ENCODE measurements at regions not wholly inside any gene's neighbourhood (a gene's known extent, or its start where the extent isn't known, plus 50 kb on each side); places are given as distances from the start of the nearest gene placed in this dataset.
"Not testable (repeated sequence)": the region's sequence is repeated elsewhere in the genome, so short reads cannot be mapped to it uniquely, and the experiment has no call there.

DNA sequence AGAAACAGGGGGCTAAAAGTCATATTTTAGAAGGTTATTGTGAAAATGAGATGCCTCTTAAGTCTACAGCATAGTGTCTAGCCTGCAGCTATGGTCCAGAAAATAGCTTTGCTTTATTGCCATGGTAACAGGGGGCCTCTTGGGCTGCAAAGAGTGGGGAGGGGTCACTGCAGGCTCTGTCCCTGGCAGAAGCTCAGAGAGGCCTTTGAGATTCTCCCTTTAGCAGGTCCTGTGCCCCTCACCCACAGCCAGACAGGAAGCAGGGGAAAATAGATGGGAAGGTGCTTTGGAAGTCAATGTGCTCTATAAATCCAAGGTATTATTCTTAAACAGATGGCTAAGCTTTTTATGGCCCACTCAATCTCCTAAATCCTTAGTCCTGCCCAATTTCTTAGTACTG lies 1021.3 kb upstream of the GYPC start:
- no peak for DNase-seq (ENCODE audit: low read depth)

DNA sequence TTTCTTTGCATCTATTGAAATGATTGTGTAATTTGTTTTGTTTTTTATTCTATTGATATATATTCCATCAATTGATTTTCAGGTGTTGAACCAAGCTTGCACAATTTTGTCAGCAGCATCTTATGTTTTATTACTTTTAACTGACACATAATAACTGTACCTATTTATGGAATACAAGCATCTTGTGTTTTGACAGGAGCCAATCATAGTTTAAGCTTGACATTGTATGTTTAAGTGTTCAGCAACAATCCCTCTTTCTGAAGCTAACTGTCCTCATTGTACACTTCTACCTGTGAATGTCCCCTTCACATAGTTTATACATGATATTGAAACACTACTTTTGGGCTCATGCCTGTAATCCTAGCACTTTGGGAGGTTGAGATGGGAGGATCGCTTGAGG lies 1017.6 kb upstream of the GYPC start:
- DNase-seq (ENCODE audit: low read depth), result no peak

DNA sequence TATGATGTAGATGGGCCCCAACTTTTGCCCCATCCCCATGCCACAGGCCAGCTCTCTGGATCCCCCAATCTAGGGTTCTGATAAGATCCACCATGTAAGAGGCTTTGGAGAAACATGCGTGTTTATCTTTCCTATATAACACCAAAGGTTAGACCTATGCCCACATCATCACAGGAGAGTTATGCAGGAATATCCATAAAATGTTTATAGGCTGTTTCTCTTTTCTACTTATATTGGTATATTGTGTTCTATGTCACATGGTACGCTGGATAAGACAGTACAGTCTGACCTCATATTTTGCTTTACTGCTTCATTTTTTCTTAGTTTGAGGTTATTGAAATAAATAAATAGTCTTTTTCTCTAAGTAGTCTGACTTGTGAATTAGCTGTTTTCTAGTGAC lies 1013.9 kb upstream of the GYPC start:
- no peak for DNase-seq (ENCODE audit: low read depth)

DNA sequence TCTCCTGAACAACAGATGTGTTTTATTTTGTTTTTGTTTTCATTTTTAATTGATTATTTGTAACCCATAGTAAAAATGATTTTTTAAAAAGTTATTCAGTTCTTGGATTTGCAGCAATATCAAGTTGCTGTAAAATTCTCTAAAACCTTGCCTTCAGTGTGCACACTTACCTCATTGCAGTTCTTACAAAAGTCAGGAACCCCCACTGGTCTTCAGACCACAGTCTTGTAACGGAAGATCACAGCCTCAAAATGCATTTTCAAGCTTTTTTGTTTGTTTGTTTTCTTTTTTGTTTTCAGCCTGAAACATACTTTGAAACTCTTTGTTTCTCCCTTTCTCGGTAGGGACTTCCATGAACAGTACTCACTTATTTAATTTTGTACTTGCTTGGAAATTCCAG lies 1012.8 kb upstream of the GYPC start:
- DNase-seq (ENCODE audit: low read depth), result no peak

- no peak for DNase-seq (ENCODE audit: low read depth)
Measured at GRCh38 chr2:125643585-125643984, 1012.4 kb upstream of the GYPC start.

GRCh38 chr2:125644257-125644656 lies 1011.7 kb upstream of the GYPC start:
- DNase-seq (ENCODE audit: low read depth), result no peak

GRCh38 chr2:125652280-125652679 lies 1003.7 kb upstream of the GYPC start:
- no peak for DNase-seq (ENCODE audit: low read depth)

DNA sequence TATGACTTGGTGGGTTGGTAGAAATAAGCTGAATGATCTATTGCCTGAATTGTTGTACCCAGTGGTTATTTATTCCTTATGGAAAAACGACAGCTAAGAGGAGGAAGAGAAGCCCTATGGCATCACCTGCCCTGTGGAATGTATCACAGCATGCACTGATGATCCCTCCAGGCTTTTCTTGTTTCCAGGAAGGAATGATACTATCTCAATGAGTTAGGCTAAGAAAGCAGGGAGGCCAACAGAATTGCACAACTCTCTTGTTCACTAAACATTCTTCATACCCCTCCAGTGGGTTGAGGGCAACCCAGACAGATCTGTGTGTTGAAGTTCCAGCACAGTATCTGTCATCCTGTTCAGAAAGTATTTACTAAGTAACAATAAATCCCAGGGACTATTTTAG lies 1001.7 kb upstream of the GYPC start:
- no peak for DNase-seq (ENCODE audit: low read depth)

GRCh38 chr2:125656190-125656589 lies 999.8 kb upstream of the GYPC start:
- DNase-seq (ENCODE audit: low read depth), result no peak

DNA sequence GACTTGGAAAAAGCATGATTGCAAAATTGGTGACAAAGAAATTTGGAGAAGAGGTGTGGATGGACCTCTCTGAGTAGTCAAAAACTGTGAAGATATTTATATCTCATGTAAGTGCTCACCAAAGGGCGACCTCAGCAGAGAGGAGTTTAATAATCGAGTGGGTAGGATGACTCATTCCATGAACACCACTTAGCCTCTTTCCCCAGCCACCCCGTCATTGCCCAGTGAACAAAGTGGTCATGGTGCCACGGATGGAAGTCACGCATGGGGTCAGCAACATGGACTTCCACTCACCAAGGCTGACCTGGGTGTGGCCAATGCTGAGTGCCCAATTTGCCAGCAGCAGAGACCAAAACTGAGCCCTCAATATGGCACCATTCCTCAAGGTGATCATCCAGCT lies 997.4 kb upstream of the GYPC start:
- DNase-seq (ENCODE audit: low read depth), result no peak

GRCh38 chr2:125660369-125660768 lies 995.6 kb upstream of the GYPC start:
- not testable (repeated sequence) for DNase-seq (ENCODE audit: low read depth)

DNA sequence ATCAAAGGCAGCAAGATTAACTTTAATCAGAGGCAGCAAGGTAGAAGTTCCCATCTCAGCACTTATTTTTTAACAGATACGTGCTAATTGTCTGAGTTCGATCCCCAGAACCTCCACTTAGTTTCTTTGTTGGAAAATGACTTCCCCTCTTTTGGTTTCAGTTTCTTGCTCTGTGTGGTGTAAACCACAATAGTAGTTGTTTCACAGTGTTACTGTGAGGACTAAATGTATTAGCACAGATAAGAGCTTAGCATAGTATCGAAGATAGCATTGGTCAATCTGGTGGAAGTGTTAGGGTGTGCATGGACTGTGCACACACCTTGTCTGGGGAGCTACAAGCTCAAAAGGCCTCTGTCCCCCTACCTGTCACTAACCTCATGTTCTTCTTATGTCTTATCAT lies 988.3 kb upstream of the GYPC start:
- DNase-seq (ENCODE audit: low read depth), result no peak

GRCh38 chr2:125679903-125680302 lies 976.1 kb upstream of the GYPC start:
- no peak for DNase-seq (ENCODE audit: low read depth)

GRCh38 chr2:125680809-125681208 lies 975.1 kb upstream of the GYPC start:
- DNase-seq (ENCODE audit: low read depth), result no peak

DNA sequence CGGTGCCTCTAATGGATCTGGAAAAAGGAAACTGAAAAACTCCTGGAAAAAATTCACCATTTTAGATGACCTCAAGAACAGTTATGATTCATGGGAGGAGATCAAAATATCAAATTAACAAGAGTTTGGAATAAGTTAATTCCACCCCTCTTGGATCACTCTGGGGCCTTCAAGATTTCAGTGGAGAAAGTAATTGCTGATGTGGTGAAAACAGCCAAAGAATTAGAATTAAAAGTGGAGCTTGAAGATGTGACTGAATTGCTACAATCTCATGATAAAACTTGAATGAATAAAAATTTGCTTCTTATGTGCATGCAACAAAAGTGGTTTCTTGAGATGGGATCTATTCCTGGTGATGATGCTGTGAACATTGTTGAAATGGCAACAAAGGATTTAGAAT lies 974.4 kb upstream of the GYPC start:
- no peak for DNase-seq (ENCODE audit: low read depth)

GRCh38 chr2:125681976-125682805 lies 973.8 kb upstream of the GYPC start:
- DNase-seq (ENCODE audit: low read depth), result no peak

GRCh38 chr2:125684256-125684655 lies 971.7 kb upstream of the GYPC start:
- DNase-seq (ENCODE audit: low read depth), result no peak

DNA sequence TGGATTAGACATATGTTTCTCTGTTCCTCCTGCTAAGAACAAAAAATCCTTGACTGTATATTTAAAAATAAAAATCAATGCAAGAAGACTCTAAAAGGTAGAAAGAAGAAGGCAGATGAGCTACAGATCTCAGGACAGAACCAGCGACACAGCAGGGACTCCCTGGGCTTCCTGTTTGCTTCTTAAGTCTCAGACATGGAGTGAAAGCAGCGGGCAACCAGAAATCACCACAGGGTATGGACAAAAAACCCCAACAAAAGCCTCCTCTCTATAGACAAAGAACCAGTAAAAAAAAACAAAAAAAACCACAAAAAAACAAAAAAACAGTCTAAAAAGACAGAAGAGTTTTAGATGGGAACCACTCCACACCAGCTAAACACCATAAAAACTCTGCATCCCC lies 971.0 kb upstream of the GYPC start:
- DNase-seq (ENCODE audit: low read depth), result no peak

DNA sequence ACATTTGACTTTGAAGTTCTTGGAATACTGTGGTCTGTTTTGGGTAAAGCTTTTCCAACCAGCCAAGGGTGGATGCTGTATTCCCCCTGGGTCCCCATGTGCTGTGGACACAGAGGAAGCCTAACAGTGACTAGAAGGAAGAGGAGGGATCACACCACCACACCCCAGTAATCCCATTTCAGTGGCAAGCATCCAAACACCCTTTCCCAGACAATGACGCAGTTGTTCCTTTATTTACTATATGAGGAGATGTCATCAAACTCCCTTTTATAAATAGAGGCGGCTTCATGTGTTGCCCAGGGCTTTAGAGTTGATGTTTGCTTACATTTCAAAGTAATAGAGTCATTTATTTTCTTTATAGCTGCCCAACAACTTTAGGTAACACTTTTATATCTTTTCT lies 959.4 kb upstream of the GYPC start:
- DNase-seq (ENCODE audit: low read depth), result no peak

DNA sequence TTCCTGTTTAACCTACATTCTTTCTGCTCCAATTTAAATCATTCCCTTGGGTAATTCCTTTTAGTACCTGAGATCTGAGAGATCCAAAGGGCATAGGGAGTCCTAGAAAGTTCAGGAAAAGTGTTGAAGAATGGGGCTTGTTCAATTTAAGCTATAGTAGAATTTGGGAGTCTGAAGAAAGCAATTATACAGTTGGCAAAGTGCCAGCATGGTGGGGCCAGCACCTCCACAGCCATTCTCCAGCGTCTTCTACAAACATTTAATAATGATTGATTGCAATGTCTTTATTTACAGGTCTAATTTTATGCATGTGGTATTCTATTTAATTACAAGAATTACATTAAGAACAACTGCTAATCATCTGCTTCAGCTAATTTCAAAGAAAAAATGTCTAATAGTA lies 957.7 kb upstream of the GYPC start:
- DNase-seq (ENCODE audit: low read depth), result no peak

- no peak for DNase-seq (ENCODE audit: low read depth)
Measured at GRCh38 chr2:125701070-125701469, 954.9 kb upstream of the GYPC start.

DNA sequence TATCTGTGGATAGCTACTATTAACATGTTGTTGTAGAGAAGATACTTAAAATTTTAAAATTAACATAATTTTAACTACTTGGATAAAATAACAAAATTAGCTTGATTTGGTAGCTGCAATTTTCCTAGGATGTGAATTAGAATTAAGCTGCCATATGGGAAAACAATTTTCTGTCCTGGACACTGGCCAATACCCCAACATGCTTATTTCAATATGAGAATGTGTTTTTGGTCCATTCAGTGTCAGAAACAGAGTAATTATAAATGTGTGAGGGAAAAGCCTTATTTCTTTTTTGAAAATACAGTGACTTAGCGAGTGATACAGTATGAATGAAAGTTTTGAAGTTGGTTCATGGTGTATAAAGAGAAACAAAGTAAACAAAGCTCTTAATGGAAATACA lies 948.3 kb upstream of the GYPC start:
- no peak for DNase-seq (ENCODE audit: low read depth)

- DNase-seq (ENCODE audit: low read depth), result no peak
Measured at GRCh38 chr2:125710561-125710960, 945.4 kb upstream of the GYPC start.

- no peak for DNase-seq (ENCODE audit: low read depth)
Measured at GRCh38 chr2:125711075-125711474, 944.9 kb upstream of the GYPC start.

All from stimulated activated CD8-positive, alpha-beta memory T cell treated with anti-CD3 and anti-CD28 coated beads, Interleukin-12 subunit alpha, Interleukin-12 subunit beta, amount 100 ng/mL, for 4 hours (primary cell).